GM18861 (cell line): ENCODE measurements at regions not wholly inside any gene's neighbourhood (a gene's known extent, or its start where the extent isn't known, plus 50 kb on each side); places are given as distances from the start of the nearest gene placed in this dataset.
"Not testable (repeated sequence)": the region's sequence is repeated elsewhere in the genome, so short reads cannot be mapped to it uniquely, and the experiment has no call there.

ENCODE experiments used
- ATAC-seq: cut with Tn5 transposase; IDR thresholded peaks from one replicate; pipeline ENCODE4 v1.9.1; 2021; ENCODE audit not compliant: unreplicated experiment

DNA sequence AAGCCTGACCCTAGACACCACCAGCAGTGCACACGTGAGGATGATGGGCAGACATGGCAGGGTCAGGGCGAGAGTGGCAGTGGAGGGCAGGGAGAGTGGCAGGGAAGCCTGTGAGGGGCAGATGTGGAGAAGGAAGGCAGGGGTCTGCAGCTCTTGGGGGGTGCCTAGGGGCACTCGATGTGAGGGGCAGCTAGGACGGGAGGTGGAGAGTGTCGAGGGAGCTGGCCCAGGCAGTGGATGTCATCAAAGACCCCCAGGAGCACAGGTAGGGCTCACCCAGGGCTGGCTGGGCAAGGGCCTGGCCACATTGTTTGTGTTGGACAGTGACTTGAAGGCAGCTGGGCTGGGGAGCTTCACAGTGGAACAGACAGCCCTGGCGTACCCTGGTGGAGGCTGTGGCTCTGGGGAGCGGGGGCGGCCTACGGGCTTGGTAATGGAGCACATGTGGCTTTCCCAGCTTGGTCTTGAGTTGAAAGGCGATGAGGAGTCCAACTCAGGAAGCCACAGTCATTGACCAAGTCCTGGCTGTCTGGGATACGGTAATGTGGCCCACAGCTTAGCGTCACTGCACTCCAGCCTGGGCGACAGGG, 87.1 kb downstream of the RTP5 start:
- no peak for ATAC-seq

DNA sequence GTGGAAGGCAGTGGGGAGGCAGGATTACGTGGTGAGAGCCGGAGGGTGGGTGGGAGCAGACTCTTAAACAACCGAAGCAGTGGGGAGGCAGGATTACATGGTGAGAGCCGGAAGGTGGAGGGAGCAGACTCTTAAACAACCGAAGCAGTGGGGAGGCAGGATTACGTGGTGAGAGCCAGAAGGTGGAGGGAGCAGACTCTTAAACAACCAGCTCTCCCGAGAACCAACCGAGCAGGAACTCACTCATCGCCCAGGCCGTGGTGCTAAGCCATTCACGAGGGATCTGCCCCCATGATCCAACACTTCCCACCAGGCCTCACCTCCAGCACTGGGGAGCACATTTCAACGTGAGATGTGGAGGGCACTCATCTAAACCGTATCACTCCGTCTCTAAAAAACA, 87.7 kb downstream of the RTP5 start:
- ATAC-seq, result no peak

DNA sequence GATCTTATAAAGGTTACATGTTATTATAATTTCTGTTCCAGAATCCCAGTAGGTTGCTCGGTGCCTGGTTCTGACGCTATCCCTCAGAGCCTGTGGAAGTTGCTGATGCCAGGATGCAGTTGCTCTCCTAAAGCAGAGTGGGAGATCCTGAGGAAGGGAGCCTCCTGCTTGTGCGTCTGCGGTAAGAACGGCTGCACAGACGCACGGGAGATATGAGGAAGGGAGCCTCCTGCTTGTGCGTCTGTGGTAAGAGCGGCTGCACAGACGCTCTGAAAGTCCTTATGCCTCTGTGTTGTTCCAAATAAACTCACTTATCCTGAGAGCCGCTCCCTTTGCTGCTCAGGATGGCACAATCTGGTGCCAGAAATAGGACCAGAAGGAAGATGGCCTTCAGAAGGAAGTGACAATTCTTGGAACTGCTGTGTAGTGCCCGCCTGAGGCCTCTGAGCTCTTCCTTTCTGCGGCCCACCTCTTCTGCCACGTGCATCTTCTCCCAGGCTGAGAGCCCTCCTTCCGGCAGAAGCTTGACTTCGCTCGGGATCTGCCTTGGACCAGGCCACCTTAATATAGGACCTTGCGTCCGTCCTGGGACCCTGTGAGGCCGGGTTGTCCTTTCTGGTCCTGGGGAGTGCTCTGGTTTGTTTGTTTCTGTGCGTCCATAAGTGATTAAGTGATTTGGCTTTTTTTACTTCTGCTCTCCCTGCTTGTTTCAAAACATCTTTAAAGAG, 89.5 kb downstream of the RTP5 start:
- no peak for ATAC-seq

DNA sequence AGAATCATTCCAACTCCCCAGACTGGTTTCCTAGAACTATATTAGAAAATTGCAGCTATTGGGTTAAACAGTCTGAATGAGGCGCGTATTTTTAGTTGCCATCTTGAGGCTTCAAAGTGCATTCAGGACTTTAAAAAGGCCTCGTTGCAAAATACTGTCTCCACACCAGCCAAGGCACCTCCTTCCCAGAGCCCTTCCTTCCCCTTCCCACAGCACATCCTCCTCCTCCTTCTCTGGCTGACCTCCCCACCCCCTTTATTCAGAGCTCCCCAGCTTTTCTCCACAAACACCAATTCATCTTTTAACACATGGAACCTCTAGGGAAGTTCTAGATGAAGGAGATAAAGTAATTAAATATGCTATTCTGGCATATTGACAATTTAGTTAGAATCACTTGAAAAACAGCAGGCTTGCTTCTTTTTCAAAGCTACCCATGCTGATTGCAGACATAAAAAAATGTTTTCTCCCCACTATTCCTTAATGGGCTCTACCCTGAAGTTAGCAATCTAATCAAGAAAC, 90.3 kb downstream of the RTP5 start:
- no peak for ATAC-seq

DNA sequence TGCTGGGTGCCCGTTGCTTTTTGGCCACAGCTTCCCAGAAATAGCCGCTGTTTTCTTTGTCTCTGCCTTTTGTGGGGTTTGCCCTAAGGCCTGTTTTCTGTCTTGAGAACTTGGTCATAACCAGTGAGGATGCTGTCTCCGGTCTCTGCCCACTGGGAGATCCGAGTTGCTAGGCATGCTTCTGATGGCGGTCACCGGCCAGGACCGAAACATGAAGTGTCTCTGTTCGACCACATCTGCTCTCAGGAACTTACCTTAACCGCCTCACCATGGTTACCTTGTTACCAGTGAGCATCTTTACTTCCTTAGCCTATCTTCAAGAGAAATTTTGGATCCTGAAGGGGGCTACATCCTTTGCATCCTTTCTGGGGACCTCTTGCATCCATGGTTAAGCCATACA, 91.9 kb downstream of the RTP5 start:
- ATAC-seq, result no peak

DNA sequence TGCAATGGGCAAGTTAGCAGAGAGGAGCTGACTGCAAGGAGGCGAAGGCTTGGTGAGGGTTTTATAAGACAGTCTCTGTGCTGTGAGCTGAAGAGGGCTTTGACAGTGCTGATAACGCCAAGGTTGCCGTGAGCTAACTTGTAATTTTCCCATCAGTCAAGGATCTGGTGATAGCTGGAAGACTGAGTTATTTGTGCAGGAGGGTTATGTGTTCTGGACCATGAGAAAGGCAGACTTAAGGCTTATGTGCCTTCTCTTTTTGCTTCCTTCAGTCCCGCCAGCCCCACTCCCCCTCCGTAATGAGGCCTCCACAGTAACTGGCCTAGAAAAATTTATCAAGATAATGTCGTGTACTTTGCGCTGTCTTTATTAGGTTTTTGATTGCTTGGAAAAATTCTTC, 94.6 kb downstream of the RTP5 start:
- no peak for ATAC-seq

DNA sequence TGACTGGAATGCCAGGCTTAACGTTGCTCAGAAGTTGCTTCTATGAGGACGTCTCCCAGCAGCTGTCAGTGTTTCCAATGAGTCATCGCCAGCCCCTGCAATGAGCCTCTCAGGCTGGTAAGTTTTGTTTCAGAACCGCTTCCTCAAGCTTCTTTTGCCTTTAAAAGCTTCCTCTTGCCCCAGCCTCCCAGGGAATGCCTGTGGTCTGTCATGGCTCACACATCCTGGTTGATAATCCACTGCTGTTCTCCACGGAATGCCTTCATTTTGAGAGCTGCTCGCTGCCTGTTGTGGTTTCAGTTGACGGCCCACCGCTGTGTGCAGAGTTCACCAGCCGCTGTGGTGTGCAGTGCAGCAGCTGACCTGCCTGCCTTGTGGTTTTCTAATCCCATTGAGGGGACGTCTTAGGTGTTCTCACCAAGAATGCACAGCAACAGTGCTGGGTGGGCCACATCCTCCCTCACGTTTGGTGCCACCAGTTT, 96.4 kb downstream of the RTP5 start:
- ATAC-seq, result peak; percentile 65

DNA sequence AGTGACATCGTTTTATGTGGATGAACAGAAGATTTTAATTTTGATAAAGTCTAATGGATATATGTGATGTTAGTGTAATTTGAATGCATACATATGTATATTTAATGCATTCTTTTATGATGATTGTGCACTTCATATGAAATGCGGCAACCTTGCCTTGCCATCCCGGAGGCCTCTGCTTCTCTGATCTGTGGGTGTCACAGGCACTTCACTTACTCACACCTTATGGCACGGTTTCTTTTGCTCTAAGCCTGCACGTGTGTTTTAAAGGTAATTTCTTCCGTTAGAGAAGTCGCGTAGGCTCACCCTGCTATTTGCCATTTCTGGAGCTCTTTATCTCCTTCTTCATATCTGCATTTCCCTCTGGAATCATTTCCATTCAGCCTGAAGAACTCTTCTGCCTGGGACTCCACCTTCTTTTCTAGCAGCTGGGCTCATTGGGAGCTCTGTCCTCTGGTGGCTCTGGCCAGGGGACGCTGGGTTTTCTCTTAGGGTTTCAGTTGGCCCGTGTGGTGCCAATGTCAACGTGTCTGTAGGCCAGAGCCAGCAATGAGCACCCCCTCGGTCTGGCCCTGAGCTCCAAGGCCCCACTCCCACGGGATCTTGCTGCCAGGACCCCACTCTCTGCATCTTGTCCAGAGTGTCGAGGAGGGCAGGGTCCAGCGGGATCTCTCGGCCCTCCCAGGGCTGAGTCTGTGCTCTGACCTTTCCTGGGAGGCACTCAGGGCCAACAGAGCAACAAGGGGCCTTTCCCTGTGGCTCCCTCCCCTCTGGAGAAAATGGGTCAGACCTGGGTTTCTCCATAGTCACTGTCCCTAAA, 97.3 kb downstream of the RTP5 start:
- no peak for ATAC-seq

DNA sequence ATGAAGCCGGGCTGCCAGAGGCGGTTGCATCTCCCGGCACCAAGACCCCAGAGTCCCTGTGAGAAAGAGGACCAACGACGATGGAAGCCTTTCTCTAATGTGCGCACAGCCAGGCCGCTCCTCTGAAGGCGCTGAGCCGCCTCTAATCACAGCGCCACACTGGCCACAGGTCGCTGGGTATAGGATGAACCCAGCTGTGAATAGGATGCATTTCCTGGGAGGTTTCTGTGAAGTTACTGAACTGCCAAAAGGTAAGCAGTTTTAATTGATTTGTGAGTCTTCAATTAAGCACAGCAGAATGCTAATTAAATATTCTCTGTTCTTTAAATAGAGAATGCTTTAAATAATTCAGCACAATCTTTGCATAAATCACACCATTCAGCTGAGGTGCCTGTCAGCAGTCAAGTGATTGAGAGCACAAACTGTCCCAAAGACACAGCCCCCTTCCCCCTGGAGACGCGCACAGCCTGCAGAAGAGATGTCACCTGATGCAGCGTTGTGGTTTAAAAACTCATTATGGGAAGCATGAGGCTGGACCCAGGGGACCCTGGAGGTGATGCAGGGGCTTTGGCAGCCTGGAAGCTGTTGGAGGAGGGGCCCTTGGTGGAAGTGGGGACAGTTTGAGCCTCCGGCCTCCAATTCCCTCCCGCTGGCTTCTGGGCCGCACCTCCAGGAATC, 98.1 kb downstream of the RTP5 start:
- ATAC-seq, result no peak

DNA sequence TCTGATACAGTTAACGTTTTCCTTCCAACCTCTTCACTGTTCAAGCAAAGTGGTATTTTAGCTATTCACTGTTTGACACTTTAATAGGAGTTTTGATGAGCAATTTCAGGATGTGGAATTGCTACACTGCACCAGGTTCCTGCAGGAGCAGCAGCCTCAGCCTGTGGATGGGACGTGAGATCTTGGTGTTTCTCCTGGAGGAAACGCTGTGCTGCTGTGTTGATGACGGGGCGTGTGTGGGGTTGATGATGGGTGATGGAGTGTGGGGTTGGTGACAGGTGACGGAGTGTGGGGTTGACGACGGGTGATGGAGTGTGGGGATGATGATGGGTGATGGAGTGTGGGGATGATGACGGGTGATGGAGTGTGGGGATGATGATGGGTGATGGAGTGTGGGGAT, 98.9 kb downstream of the RTP5 start:
- ATAC-seq, result no peak

DNA sequence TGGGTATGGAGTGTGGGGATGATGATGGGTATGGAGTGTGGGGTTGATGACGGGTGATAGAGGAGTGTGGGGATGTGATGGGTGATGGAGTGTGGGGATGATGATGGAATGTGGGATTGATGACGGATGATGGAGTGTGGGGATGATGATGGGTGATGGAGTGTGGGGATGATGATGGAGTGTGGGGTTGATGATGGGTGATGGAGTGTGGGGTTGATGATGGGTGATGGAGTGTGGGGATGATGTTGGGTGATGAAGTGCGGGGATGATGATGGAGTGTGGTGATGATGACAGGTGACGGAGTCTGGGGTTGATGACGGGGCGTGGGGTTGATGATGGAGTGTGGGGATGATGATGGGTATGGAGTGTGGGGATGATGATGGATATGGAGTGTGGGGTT, 99.7 kb downstream of the RTP5 start:
- ATAC-seq, result not testable (repeated sequence)

DNA sequence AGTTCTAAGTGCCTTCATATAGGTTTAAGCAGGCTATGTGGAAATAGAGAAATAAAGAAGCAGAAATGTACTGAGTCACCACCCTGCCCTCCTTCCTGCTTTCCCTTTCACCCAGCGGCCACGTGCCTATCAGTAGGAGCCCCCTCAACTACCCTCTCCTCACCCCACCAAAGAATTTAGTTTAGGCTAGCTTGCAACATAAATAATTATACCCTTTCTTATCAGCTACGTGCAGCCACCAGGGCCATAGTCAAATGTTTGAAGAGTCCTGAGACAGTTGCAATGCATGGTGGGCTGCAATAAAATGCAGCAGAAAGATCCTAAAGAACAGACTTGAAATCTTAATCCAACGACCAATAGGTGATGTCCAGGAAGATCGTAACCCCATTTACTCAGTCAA, 101.2 kb downstream of the RTP5 start:
- no peak for ATAC-seq

DNA sequence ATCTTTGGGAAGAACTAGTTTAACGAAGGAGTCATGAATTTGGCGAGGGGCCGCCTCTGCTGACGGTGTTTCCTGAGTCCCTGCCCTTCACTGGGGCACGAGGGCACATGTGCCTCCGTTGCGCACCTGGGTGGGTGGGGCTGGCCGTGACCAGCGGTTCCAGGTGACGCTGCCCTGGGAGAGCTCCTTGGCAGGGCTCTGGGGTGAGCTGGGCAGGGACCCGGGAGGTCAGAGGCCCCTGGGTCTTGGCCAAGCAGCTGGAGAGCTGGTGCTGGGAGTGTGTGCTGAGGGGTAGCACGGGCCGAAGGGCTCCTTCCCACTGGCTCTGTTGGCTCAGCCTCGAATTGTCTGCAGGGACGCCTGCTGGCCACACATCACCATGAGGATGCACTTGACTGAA, 104.6 kb downstream of the RTP5 start:
- ATAC-seq, result no peak

DNA sequence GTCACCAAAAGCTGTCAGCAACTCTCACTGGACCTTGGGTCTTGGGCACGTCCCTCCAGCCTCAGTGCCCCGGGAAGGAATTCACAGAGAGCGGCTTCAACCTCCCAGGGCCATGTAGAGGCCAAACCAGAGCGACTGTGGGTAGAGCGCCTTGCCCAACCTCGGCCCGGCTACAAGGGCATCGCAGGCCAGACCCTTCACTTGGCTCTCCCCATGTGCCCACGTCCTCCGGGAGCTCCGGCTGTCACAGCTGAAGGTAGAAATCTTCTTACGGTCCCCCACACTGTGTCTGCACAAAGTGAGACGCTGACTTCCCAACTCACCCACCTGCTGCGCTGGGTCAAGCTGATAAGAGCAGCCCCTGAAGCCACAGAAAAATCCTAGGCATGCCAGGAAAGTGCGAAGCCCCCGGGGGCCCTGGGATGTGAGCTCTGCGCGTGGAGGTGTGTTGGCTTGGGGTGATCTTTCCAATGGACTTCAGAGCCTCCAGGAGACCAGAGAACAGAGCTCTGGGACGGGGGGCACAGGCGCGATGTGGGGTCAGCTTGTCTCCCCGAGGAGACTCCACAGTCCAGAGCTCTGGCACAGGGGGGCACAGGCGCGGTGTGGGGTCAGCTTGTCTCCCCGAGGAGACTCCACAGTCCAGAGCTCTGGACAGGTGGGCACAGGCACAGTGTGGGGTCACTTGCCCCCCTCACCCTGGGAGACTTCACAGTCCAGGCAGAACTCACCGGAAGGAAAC, 105.5 kb downstream of the RTP5 start:
- no peak for ATAC-seq

DNA sequence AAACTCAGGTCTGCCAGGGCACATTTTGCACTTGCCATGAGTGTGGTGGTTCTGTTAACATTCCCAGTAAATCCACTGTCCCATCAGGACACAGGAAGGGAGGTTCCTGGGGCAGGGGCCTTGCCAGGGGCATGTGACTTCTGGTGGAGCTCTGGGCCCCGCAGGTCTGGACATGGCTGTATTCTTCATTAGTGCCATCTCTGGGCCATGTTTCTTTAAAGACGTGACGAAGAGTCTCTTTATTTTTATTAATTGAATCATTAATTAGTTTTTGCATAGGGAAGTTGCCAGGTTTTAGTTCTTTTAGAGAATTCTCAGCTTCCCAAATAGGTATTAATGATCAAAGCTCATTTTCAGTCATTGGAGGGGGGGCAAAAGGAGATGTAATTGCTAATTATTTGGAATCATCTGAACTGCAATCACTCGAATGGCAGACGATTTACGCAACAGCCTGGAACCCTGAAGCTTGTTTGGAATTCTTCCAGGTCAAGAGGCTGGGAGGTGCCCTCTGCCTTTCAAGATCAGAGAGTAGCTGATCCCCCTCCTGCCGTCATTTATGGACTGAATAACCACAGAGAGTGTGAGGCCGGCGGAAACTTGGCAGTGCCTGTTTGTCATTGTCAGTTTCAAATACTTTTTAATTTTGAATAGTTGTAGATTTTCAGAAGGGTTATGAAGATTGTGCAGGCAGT, 106.2 kb downstream of the RTP5 start:
- ATAC-seq, result no peak

DNA sequence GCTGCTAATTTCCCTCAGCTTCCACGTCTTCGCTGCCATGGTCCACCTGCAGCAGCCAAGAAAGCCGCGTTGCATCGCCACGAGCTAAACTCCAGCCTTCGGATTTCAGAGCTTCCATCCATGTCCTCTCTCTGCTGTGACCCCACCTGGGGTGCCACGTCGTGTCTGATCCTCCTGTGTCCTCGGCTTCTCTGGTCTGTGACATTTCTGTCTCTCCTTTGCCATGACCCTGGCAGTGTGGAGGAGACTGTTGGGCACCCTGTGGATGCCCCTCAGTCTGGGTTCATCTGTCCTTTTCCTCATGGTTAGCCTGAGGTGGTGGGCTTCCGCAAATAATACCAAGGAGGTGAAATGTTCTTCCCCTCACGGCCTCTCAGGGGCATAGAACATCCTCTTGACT, 106.8 kb downstream of the RTP5 start:
- no peak for ATAC-seq

DNA sequence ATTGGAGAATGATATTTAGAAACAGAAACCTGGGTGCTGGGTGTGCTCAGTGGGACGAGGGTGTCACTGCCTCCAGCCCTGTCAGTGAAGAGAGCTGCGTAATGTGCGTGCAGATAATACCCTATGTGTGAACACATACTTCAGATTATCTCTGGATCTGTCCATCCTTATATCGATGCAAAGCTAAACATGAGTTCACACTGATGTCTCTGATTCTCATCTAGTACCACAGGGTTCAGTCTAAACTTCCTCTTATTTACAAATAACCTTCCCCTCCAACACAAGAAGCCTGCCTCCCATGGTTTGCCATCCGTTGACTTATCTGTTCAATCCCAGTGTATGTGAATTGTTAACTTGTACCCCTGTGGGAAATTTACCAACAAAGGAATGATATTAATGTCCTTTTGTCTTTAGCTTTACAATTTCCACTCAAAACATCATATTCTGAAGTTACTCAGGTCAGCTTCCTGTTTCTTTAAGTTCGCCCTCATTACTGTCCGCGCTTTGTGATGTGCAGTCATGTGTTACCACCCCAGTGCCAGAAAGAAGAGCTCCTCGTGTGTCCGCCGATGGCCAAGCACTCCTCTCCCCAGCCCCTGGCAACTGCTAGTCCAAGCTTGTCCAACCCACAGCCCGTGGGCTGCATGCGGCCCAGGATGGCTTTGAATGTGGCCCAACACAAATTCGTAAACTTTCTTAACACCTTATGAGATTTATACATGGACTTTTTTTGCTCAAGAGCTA, 108.2 kb downstream of the RTP5 start:
- ATAC-seq, result no peak

DNA sequence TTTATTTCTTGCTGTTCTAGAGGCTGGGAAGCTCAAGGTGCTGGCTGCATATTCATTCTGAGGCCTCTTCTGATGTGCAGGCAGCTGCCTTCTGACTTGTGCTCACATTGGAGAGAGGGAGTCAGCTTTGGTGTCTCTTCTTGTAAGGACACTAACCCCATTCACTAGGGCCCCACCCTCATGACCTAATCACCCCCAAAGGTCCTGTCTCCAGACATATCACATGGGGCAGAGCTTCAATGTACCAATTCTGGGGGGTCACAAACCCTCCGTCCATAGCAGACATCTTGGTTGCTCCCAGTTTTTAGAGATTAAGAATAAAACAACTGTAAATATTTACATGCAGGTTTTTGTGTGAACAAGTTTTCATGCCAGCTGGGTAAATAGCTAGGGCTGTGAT, 109.1 kb downstream of the RTP5 start:
- ATAC-seq, result no peak

DNA sequence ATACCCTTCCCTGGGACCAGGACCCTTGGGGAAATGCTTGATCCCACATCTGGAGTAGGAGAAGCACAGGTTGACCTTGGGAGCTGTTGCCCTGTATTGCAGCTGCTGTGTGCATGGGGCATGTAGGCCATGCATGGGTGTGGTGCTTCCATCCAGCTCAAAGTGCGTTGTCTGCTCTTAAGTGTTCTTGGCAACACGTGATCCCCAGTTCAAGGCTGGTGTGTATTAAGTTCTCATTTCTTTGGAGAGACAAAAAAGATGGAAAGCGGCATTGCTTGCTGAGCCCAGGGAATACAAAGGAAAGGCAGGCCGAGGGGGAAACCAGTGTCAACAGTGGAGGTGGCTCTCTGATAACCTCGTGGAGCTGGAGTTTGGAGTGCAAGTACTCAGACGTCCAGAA, 110.7 kb downstream of the RTP5 start:
- no peak for ATAC-seq
